Mucosa of gallbladder (tissue), 1 donor: ENCODE measurements at regions not wholly inside any gene's neighbourhood (a gene's known extent, or its start where the extent isn't known, plus 50 kb on each side); places are given as distances from the start of the nearest gene placed in this dataset.
"Not testable (repeated sequence)": the region's sequence is repeated elsewhere in the genome, so short reads cannot be mapped to it uniquely, and the experiment has no call there.

Experiments used
- DNase-seq: peaks from one replicate; pipeline ENCODE4 v3.0.0-alpha.2; 2020; ENCODE audit warnings: low spot score
- donor health status: DM: no; HTN: no; CAD: no.

DNA sequence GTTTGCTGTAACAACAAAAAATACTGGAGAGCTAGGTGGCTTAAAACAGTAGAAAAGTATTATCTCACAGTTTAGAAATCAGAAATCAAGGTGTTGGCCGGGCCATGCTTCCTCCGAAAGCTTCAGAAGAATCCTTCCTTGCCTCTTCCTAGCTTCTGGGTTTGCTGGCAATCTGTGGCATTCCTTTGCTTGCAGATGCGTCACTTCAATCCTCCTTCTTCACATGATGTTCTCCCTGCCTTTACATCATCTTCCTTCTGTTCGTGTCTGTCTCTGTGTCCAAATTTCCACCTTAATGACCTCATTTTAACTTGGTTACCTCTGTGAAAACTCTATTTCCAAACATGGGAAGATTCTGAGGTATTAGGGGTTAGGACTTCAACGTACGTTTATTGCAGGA is 90.4 kb upstream of the CHD1 start:
- no peak for DNase-seq

DNA sequence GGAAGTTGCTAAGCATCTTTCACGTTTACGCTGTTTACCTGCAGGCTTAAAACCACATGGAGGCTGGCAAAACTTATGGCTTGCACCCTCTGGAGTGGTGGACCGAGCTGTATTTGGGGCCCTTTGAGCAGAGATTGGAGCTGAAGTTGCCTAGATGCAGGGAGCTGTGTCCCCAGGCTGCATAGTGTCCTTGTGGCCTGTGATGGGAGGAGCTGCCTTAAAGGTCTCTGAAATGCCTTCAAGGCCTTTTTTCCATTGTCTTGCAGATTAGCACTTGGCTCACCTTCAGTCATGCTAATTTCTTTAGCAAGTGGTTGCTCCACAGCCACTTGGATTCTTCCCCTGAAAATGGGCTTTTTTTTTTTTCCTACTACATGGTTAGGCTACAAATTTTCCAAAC is 81.5 kb upstream of the CHD1 start:
- no peak for DNase-seq

DNA sequence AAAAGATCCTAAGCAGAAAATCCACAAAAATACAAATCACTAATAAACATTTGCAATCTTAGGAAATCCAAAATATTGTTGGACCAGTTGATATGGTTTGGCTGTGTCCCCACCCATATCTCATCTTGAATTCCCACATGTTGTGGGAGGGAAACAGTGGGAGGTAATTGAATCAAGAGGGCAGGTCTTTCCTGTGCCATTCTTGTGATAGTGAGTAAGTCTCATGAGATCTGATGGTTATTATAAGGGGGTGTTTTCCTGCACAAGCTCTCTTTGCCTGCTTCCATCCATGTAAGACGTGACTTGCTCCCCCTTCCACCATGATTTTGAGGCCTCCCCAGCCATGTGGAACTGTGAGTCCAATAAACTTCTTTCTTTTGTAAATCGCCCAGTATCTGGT is 79.2 kb upstream of the CHD1 start:
- not testable (repeated sequence) for DNase-seq

DNA sequence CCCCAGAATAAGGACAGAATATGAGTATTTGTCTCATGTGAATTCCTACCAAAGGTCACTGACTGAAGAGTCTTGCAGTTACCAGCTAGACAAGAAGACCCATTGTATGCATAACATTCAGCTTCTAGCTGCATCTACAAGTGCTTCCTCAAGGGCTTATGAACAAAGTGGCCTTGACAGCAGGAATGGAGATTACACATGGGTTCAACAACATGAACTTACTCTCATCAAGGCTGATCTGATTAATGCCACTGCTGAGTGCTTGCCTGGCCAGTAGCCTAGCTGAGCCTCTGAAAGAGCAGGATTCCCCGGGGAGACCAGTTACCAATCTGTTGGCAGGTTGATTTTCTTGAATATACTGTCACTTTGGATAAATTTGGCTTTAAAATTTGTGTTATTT is 76.7 kb upstream of the CHD1 start:
- no peak for DNase-seq

DNA sequence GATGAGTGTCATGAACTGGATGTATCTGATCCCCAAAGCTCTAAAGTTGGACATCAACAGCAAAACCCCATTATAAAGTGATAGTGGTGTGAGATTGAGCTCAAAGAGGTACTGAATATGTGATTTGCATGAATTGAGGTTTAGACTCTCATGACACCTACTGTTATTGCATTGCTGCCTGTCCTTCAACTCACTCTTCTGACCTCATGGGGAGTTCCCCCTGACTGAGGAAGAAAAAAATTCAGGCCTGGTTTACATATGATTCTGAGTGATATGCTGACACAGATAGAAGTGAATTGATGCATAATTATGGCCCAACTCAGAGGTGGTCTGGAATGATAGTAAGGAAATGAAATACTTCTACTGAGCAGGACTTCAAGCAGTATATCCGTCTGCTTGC is 76.2 kb upstream of the CHD1 start:
- no peak for DNase-seq

DNA sequence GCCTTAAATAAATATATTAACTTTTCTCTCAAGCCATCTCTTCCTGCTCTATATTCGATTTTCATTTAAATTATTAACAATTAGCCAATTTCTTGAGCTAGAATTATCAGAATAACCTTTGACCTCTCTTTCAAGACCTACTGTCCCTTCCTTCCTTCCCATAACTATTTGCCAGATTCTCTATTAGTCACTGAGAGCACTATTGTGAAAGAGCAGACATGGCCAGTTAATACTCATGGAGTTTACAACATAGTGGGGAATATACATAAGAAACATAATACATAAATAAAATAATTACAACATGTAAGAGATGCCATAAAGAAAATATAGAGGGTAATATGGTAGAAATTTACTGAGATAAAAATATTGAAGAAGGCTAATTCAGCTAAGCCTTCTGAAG is 72.1 kb upstream of the CHD1 start:
- no peak for DNase-seq

DNA sequence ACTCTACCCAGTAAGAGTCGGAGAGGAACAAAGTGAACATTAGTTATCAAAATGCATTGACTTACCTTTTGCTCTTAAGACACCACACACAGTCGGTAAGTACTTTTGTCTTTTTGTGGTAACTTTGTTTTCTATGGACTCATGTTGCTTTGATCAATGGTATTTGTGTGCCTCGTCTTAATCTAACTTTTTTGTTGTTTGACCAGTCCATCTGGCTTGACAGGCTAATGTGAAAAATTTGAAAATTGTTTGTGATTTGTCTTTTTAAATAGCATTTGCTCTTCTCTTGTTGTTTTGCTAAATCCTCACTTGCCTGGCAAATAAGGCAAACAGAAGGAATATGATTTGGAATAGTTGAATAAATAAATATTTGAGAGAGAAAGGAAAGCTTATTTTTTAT is 71.4 kb upstream of the CHD1 start:
- no peak for DNase-seq

DNA sequence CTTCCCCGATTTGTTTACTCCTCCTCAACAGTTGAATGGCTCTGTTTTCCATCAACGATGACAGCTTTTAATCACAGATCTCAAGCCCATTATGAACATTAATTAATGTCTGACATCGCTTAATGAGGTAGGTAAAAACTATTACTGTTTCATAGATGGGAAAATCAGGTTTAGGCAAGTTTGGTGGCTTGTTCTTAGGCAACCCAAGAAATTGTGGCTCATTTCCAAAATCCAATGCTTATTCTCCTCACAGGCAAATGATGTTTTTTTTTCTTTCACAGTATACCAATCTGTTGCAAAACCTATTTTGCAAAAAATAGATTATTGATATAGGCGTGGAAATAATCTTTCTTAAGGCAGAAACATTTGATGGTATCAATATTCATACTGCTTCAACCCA is 70.8 kb upstream of the CHD1 start:
- no peak for DNase-seq

DNA sequence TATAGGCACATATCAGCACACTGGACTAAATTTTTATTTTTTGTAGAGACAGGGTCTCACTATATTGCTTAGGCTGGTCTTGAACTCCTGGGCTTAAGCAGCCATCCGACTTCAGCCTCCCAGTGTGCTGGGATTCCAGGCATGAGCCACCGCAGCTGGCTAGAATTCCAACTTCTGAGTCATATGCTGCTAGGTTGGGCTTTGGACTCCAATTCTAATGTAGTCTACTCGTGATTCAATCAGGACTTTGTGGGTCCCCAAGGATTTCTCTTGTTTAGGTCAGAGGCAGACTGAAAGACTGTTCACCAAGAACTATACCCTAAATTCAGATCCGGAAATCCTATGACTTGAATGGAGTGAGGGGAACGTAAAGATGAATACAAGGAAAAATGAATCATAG is 68.2 kb upstream of the CHD1 start:
- no peak for DNase-seq

DNA sequence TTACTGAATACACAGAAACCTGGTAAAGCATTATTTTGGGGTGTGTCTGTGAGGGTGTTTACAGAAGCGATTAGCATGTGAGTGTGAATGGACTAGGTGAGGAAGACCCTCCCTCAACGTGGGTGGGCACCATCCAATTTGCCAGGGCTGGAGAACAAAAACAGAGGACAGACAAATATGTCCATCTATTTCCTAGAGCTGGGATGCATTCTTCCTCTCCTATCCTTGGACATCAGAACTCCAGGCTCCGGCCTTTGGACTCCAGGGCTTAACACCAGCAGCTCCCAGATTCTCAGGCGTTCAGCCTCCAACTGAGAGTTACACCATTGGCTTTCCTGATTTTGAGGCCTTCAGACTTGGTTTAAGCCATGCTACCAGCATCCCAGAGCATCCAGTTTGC is 65.8 kb upstream of the CHD1 start:
- DNase-seq: peak; percentile 64

DNA sequence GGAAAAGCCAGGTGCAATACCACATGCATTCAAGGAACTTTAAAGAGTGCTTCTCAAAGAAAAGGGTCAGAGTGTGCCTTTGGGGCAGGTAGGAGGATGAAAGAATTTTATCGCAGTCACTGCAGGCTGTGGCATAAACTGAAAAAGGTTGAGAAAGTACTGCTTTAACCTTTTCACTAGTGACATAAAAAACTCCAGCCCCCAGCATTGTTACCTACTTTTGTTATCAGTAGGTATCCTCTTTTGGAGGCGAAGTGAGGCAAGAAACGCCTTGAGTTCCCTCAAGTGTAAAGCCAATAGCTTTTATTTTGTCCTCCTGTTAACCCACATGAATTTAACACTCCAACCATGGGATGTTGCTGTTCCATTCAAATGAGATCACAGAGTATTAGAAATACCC is 64.7 kb upstream of the CHD1 start:
- DNase-seq: no peak

DNA sequence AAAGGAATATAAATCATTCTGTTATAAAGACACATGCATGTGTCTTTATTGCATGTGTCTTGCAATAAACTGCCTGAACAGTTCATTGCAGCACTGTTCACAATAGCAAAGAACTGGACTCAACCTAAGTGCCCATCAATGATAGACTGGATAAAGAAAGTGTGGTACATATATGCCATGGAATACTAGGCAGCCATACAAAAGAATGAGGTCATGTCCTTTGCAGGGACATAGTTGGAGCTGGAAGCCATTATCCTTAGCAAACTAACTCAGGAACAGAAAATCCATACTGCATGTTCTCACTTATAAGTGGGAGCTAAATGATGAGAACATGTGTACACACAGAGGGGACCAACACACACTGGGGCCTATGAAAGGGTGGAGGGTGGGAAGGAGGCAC is 63.7 kb upstream of the CHD1 start:
- no peak for DNase-seq

DNA sequence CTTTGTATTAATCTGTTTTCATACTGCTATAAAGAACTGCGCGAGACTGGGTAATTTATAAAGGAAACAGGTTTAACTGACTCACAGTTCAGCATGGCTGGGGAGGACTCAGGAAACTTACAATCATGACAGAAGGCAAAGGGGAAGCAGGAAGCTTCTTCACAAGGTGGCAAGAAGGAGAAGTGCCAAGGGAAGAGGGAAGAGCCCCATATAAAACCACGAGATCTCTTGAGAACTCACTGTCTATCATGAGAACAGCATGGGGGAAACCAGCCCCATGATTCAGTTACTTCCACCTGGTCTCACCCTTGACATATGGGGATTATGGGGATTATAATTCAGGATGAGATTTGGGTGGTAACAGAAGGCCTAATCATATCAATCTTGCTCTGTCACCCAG is 60.9 kb upstream of the CHD1 start:
- DNase-seq: no peak

DNA sequence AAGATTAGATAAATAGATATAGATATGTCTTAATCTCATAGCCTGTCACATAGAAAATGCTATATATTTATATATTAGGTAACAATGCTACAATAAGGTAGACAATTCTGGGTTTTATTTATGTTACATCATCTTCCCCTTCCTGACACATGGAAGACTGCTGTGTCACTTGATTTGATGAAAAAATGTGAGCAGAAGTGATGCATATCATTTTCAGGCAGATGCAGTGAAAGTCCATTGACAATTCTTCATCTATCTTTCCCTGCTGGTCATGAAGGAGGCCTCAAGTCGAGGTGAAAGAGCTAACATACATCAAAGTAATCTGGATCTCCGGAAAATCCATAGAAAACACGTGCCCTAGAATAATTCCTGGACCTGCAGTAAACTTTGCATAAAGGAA is 57.8 kb upstream of the CHD1 start:
- no peak for DNase-seq

DNA sequence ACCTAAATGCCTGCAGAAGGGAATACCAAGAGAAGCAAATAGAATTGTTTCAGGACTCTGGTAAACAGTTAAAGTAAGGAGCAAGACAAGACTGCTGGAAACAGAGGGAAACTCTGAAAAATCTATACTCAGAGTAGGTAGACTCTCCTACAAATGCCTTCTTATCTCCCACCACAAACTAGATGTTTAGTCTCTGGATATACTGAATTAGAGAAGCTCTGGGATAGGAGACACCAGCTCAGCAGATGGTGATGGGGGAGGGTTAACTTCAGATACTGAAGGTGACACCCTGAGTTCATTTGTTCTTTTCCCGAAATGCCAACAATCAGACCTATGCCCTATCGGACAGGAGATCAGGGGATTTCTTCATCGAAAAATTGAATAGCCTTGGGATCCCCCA is 54.1 kb upstream of the CHD1 start:
- no peak for DNase-seq
